HG03196 (cell line): ENCODE measurements at regions not wholly inside any gene's neighbourhood (a gene's known extent, or its start where the extent isn't known, plus 50 kb on each side); places are given as distances from the start of the nearest gene placed in this dataset.

Source experiments
- ATAC-seq: cut with Tn5 transposase; IDR thresholded peaks from one replicate; pipeline ENCODE4 v1.9.1; 2021; ENCODE audit not compliant: unreplicated experiment

- peak; percentile 2 for ATAC-seq
Measured at GRCh38 chr10:2981361-2981801, 86.0 kb upstream of the PFKP start.

GRCh38 chr10:2980791-2981360 is 86.5 kb upstream of the PFKP start:
- ATAC-seq: peak; percentile 55

- ATAC-seq: no peak
Measured at GRCh38 chr10:2980116-2980515, 87.2 kb upstream of the PFKP start.

- no peak for ATAC-seq
Measured at GRCh38 chr10:2979306-2979705, 88.0 kb upstream of the PFKP start.

- ATAC-seq: peak; percentile 40
Measured at GRCh38 chr10:2978574-2979273, 88.6 kb upstream of the PFKP start.

- ATAC-seq: peak; percentile 45
Measured at GRCh38 chr10:2978111-2978510, 89.2 kb upstream of the PFKP start.

GRCh38 chr10:2974503-2975207 is 92.7 kb upstream of the PFKP start:
- no peak for ATAC-seq

- ATAC-seq: no peak
Measured at GRCh38 chr10:2974083-2974482, 93.3 kb upstream of the PFKP start.

- no peak for ATAC-seq
Measured at GRCh38 chr10:2972810-2973209, 94.5 kb upstream of the PFKP start.

GRCh38 chr10:2972216-2972615 is 95.1 kb upstream of the PFKP start:
- ATAC-seq: no peak

GRCh38 chr10:2970190-2970823 is 97.0 kb upstream of the PFKP start:
- ATAC-seq: no peak

- no peak for ATAC-seq
Measured at GRCh38 chr10:2968401-2969058, 98.8 kb upstream of the PFKP start.

GRCh38 chr10:2966134-2966533 is 101.2 kb upstream of the PFKP start:
- no peak for ATAC-seq

- no peak for ATAC-seq
Measured at GRCh38 chr10:2964632-2965296, 102.6 kb upstream of the PFKP start.

GRCh38 chr10:2963889-2964631 is 103.3 kb upstream of the PFKP start:
- no peak for ATAC-seq

- no peak for ATAC-seq
Measured at GRCh38 chr10:2962194-2962593, 105.2 kb upstream of the PFKP start.

GRCh38 chr10:2958659-2959058 is 108.7 kb upstream of the PFKP start:
- no peak for ATAC-seq

GRCh38 chr10:2957785-2958184 is 109.6 kb upstream of the PFKP start:
- ATAC-seq: no peak

- ATAC-seq: no peak
Measured at GRCh38 chr10:2955064-2955463, 112.3 kb upstream of the PFKP start.

GRCh38 chr10:2953495-2953894 is 113.9 kb upstream of the PFKP start:
- no peak for ATAC-seq
